Forelimb muscle (tissue), 1 donor: ENCODE measurements at regions not wholly inside any gene's neighbourhood (a gene's known extent, or its start where the extent isn't known, plus 50 kb on each side); places are given as distances from the start of the nearest gene placed in this dataset.

Experiments
- DNase-seq: peaks from one replicate; pipeline ENCODE4 v3.0.0-alpha.2; 2013; ENCODE audit warnings: low read depth

DNA sequence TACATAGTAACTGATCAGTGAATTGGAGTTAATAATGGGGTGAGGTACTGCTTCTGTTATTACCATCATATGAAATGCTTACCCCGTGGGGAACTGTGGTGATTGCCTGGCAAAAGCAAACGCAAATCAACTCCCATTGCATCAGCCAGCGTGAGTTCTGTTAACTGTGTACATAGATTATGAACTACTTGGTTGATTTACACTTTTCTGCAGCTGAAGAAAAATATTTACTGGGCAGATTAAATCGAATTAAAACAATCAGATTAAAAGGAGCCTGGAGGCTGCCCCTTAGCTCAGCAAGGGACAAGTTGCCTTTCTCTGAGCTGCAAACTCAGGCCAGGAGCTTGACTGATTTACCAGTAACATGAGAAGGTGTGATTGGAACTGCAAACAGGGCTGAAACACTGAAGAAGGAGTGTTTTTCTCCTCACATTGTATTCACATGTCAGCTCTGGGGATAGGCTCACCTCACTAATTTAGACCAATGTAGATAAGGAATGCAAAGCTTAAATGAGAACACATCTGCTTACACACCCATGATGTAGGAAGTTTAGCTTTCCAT lies 220.1 kb downstream of the OSR1 start:
- DNase-seq = no peak

DNA sequence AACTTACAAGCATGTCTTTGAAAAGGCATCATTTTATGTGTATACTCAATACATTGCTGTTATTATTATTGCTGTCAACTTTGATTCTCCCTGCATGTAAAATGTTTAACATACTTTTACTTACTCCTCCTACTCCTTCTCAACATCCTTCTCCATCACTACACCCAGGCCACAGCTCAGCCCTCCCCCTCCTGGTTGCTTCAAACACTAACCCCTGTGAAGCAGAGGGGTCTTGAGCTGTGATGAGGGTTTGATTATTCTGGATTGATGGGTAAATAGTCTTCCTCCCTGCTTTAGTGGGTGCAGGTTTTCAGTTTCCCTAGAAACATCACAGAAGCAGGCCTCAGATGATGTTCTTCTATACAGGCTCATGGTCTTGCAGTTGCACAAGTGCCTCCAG lies 221.0 kb downstream of the OSR1 start:
- no peak for DNase-seq

DNA sequence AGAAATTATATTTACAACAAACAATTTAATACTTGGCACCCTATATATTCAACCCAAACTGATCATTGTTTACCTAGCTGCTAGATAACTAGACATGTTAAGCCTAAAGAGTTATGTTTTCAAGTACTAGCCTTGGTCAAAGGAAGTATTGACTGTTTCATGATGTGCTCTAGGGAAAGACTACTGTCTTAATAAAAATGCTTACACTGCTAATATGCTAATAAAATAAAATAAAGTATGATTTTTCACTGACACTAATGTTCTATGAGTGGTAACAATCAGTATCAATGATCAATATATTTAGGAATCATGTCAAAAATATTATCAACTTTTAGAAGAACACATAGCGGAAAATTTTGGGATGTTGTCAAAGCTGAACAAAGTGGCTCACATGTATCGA lies 225.5 kb downstream of the OSR1 start:
- no peak for DNase-seq

DNA sequence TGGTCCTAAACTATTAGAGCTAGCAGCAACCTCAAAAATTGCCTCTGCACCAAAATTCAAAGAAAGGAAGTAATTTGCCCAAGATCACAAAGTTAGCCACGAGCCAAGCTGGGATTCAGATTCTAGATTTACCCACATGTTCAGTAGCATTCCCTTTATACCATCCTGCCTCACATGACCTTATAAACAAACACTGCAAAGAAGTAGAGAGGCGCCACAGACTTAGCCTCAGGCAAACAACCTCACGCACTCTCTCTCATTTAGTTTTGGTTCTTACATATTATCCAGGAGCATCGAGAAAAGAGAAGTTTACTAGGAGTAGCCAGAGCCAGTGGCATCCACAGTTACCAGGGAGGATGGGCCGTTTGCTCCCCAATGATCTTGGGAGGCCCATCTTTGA lies 226.6 kb downstream of the OSR1 start:
- no peak for DNase-seq

DNA sequence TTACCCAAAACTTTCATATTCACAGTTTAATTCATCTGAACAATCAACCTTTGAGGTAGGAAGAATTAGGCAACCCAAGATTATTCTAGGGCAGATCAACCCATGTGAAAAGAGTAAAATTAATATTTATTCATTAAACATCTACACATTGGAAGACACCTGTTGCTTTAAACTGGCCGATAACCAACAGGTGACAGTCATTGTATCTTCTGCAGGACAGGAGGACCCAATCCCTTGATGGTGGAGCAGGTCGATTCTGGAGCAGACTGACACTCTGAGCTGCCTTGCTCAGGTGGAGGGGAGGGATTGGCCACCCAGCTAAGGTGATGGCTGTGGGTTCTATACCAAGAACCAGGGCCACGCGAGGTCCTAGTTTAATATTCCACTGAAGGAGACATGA lies 230.3 kb downstream of the OSR1 start:
- DNase-seq = no peak

DNA sequence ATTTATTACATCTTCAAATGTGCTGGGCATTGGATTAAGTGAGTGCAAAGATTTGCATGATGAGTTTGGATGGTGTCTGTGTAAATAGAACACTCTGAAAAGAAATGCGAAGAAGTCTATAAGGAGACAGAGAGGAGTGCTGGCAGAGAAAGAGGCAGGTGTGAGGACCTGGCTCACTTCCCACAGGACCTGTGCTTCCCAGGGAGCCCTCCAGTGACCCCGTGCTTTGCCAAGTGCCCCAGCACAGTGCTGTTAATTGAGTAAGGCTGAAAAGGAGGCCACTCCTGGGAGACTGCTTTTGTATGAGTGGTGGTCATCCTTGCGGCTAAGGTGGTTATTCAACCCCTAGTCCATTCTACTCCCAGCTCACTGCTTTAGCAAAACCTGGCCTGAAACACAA lies 230.8 kb downstream of the OSR1 start:
- DNase-seq = no peak

DNA sequence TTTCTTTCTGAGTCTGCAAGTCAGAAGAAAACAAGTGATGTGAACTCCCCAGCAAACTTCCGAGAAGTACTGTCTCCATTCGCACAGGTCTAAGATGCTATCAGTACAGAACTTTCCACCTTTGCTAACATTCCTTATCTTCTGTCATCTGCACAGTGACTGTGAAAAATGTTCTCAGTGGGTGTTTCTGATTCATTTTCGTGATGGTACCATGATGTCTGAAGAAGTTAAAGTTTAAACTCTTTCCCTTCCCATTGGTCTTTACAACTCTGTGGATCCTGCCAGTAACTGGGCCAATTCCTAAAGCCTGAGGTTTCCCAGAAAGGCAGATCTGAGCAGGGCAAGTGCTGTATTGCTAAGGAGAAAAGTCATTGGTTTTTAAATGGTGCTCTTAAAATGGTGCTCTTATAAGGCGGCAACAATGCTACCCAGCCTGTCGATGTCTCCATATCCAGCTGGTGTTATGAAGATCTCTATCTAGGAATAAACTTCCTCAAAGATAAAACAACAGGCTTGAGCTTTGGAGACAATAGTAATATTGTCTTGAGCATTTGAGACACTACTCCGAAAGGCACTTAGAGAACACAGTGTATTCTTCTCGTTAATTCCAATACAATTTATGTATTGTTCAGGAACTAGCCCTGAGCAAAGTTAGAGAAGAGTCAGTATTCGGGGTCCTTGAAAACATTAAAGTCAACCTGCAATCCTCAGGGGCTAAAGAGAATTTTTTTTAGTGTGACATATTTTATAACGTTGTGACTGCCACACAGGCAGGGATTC lies 232.3 kb downstream of the OSR1 start:
- DNase-seq = no peak

DNA sequence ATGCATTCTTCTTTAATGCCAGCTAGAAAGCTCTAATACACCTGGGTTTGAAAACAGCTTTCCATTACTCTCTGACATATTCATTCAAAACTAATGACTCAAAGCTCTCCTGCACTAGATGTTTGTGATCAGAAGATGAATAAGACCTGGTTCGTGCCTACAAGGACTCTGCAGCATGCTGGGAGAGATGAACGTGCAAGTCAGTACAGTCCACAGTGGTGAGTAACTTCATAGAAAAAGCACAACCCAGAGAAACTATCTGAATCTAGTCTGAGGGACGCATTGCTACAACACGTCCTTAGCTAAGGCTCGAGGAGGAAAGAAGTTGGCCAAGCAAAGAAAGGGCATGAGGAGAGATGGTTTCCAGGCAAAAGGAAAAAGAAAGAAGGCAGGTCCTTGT lies 234.3 kb downstream of the OSR1 start:
- DNase-seq = no peak

DNA sequence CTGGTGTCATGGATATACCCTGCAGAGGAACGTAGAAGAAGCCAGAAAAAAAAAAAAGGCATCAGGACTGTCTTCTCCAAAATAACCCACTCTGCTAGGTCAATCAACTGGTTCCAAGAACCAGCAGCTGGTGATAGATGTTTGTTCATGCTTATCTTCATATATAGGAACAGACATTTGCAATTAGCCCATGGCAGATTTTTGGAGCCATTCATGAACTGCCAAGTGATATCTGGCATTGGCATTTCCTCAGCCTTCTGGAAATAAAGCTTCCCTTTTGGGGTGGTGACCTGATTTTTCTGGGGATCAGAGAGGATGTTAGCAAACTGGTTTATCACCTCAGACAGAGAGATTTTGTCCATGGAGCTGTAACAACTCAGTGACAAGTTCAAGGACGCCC lies 234.9 kb downstream of the OSR1 start:
- DNase-seq = no peak

DNA sequence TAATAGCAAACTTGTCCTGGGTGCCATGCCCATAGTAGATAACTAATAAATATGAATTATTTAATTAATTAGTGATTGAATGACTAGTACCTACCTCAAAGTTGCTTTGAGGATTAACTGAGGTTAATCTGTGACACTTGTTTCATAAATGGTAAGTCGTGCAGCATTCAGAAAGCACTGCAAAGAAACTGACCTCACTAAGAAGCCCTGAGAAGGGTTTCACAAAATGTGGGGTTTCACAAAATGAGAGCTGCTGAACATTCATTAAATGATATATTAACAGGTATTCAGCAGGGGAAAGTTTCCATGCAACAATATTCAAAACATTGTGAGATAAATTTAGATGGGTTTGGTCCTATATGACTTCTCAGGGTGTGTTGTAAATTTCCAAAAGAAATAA lies 236.2 kb downstream of the OSR1 start:
- no peak for DNase-seq

DNA sequence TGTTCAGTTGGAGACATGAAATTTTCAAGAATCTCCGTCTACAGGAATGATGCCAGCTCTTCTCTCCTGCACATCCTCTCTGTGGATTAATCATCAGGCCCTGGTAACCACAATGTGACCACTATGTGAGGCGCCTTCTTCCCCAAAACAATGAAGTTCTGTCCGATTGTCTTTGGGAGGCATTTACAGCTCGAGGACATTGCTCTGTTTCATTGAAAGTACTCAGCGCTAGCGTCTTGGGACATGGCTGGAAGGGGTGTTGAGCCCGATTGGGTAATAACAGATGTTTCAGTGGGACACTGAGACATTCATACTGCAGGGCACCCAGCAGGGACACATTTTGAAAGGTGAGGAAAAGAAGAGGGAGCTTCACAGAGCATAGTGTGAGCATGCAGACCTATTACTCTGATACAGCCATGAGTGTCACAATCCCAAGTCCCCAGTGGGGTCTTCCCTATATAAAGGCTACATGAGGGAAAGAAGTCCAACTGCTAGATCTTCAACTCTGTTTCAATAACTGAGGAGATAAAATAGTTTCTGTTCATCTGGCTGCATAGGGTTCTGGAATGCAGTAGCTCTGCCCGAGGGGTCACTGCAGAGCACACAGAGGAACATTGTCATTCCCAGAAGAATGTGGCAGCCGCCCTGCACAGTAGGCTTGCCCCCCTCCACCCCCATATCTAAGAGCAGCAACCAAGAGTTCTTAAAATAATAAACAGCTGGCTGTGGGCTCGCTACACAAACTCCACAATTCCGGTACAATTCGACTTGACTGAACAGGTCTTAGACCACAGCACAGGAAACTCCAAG lies 237.3 kb downstream of the OSR1 start:
- no peak for DNase-seq

DNA sequence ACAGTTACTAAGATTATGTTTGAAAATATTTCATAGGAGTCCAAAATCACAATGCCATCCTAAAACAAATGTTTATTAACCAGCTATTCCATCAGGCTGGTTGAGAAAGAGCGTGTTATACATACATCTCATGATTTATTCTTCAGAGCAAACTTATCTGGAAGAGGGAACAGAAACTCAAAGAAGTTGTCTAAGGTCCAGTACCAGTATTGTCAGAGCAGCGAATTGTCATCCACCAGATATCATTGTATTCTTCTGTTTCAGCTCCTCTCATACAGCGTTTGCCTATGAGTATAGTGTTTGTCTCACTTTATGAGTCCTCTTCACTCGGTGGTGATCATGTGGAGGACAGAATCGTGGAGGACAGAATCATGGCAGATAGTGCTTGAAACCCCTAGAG lies 238.2 kb downstream of the OSR1 start:
- no peak for DNase-seq

DNA sequence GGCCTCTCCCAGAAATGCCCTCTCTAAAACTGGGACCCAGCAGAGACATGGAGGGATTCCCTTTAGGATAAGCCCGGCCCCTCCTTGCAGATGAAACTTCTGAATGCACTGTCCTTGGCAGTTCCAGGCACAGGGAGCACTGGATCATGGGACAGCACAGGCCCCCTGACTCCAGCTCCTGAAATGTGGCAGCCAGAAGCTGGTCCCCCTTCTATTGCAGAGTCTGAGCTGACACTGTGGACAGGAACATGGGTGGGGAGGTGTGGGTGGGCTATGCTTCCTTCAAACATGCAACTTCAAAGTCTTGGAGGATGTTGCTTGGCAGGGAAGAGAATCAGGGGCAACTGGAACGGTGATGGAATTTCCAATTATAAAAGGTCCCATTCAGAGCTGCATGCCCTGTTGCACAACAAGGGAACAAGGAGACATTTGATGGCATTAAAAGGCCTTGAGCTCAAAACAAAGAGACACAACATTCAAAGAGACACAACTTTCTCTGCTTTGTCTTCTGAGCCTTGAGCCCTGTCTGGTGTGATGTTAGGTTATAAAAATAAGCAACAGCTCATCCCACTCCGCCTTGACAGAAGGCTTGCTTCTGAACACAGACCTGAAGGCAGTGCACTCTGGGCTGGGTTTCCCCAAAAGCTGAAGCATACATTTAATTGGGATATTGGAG lies 239.0 kb downstream of the OSR1 start:
- DNase-seq = no peak

DNA sequence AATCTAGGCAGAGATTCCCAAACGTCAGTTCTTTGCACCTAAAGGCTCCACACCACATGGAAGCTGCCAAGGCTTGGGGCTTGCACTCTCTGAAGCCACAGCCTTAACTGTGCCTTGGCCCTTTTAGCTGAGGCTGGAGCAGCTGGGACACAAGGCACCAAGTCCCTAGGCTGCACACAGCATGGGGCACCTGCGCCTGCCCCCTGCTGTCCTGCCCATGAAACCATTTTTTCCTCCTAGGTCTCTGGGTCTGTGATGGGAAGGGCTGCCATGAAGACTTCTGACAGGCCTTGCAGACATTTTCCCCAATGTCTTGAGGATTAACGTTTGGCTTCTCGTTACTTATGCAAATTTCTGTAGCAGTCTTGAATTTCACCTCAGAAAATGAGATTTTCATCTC lies 241.5 kb downstream of the OSR1 start:
- DNase-seq = no peak

DNA sequence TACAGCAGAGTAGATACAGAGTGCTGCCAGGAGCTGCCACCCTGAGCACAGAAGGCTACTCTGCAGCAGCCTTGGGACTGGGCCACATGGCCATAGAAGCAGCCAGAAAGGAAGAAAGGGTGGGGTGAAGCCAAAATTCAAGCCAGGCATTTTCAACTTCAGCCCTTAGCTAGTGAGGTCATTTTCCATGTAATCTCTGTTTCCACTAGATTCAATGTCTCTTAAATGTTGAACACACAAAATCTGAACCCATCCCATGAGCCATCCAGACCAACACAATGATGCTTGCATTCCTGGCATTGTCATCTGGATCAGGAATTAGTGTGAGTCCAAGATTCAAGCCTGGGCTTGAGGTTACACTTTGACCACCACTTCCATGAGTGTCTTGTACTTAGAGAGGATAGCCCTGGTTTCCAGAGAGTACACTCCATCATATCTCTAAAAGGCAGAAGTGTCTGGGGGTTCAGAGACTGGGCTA lies 243.6 kb downstream of the OSR1 start:
- no peak for DNase-seq

DNA sequence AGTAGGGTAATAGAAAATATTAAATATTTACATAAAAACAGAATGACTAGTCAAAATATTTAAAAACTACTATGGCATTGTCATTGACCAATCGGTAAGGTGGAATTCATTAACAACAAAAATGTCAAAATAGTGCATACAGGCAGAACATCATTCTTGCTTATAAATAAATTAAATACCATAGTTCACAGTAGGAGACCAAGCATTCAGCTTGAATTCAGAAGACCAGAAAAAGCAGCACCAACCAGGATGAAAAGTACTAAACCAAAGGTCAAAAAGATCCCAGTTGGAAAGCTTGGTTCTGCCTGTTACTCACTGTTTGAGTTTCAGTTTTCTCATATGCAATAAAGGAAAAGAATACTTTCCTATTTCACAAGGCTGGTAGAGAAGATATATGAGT lies 244.3 kb downstream of the OSR1 start:
- no peak for DNase-seq

DNA sequence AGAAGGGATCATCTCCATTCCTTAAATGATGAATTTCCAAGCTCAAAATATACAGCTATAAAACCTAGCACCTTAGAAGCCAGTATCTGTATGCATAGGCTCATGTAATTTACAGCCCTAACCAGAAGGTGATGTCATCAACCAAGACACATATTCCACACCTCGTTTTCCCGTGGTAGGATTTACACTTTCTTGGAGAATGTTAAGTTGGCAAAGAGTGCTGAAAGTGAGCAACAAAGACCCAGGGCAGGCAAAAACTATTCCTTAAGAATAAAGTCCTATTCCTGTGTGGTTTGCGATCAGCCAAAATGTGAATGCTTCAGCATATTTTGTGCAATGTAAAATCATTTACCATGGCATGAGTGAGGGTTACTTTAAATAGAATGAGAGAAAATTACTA lies 247.1 kb downstream of the OSR1 start:
- DNase-seq = no peak

DNA sequence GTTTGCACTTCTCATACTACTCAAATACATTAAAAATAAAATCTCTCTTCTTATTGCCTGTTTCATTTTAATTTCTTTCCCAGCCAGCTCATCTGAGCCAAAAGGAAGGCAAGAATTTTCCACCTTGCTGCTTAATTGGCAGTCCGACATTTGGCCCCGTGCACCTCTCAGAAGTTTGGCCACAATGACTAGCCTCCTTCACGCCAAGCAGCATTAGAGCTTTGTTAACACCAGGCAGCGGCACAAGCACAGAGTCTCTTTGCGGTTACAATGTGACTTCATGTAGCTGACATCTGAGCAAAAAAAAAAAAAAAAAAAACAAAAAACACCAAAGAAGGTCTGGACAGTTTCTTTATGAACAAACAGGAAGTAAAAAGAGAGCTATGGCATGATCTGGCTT lies 248.9 kb downstream of the OSR1 start:
- DNase-seq = no peak

DNA sequence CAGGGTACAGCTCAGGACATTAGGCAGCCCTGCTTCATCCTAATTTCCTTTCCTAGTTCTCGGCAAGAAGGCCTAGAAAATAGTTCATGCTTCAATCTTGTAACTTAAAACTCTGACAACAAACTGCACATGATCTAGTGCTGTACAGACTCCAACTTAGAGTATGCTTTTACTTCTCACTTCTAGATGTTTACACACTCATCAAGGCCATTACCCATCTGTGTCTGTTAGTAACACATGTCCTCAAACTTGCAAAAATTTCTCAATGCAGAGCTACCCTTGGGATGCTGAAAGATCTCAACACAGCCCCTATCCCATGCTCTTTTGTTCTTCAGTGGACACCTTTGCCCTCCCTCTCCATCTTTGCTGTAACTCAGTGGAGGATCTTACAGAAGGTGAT lies 252.0 kb downstream of the OSR1 start:
- DNase-seq = no peak

DNA sequence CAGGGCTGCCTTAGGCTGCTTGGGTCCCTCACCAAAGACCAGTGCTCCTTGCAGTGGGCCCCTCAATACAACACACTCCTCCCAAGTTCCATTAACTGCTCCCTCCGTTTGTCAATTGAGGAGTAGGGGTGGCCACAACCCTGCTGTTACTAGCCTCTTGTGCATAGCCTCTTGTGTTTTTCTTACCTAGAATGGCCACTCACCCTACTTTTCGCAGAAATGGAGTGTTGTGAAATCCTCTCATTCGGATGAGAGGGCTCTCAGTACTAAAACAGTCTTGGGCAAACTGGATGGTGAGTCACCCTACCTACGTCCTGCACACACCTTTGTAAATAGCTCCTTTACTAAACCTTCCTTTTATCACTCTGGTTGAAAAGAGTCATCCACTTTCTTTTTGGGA lies 253.9 kb downstream of the OSR1 start:
- no peak for DNase-seq

DNA sequence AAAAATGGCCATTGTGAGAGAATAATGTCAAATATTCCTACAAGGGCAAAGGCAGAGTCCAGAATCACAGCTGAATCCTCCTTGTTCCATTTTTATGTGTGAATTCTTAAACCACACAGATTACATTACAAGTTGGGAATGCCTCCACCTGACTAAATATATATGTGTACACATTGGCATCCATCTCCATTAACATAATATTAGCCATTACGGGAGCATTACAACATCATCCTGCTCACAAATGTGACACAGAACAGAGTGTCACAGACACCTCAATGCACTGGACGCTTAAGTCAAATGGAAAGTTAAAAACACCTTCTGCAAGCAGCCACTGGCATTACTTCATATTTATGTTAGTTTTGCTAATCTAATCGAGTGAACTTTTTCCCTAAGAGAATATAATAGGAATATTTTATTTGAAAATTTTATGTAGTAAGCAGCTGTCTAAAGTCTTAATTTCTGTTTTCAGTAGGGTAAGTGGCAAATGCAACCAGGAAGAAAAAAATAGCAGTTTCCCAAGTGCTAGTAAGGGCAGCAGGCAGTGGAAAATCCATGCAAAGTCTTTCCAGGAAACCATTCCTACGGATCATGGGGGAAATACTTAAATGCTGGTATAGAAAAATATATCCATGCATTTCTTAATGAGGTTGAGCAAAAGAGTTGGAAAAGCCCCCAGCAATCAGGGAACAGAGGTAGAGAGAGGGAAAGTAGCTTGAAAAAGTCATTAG lies 255.6 kb downstream of the OSR1 start:
- DNase-seq = no peak

DNA sequence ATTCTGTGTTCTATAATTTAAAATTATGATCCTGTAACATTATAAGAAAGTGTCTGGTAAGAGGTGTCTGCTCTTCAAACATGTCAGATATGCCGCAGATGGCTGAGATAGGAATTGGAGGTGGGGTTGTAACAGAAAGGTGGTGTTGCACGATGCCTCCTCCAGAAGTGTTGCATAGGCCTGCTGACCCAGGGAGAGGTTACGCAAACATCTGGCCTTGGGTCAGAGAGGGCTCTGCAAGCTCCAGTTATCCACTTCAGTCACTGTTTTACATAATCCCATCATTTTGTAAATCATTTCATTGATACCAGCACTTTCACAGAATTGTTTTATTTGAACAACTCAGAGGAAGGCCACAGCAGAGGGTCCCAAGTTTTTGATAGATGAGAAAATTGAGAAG lies 256.5 kb downstream of the OSR1 start:
- no peak for DNase-seq
